GM12865 (cell line): ENCODE measurements at regions not wholly inside any gene's neighbourhood (a gene's known extent, or its start where the extent isn't known, plus 50 kb on each side); places are given as distances from the start of the nearest gene placed in this dataset.

Experiments used
- DNase-seq: peaks from one replicate; pipeline ENCODE4 v3.0.0; 2010; ENCODE audit warnings: low read depth
- H3K4me3 ChIP-seq: 2 replicates; pipeline ENCODE4 v1.5.1; 2011; ENCODE audit warnings: mild to moderate bottlenecking, low read depth, low read length, control low read depth
- CTCF ChIP-seq: IDR thresholded peaks from 2 replicates; pipeline ENCODE4 v1.5.1; 2011; ENCODE audit warnings: low read length, control low read depth, low read depth, inconsistent platforms; ENCODE audit not compliant: insufficient read depth; ENCODE audit errors: missing control alignments

GRCh38 chr2:176518823-176519222, 249.6 kb downstream of the MTX2 start:
- no peak for TF ChIP-seq CTCF
- no peak overlapping the region for H3K4me3 ChIP-seq
- DNase-seq, result no peak

GRCh38 chr2:176521878-176522670, 252.8 kb downstream of the MTX2 start:
- DNase-seq, result no peak
- no peak for TF ChIP-seq CTCF
- H3K4me3 ChIP-seq, result no peak overlapping the region

GRCh38 chr2:176525086-176525485, 255.8 kb downstream of the MTX2 start:
- no peak overlapping the region for H3K4me3 ChIP-seq
- DNase-seq, result no peak
- TF ChIP-seq CTCF, result no peak

GRCh38 chr2:176526995-176527901, 258.0 kb downstream of the MTX2 start:
- H3K4me3 ChIP-seq, result no peak overlapping the region
- no peak for TF ChIP-seq CTCF
- DNase-seq, result no peak

- no peak for DNase-seq
- H3K4me3 ChIP-seq, result no peak overlapping the region
- TF ChIP-seq CTCF, result no peak
Measured at GRCh38 chr2:176531608-176532007, 262.4 kb downstream of the MTX2 start.

GRCh38 chr2:176533505-176534193, 264.4 kb downstream of the MTX2 start:
- H3K4me3 ChIP-seq, result no peak overlapping the region
- TF ChIP-seq CTCF, result no peak
- DNase-seq, result no peak
